NCI-H524 (cell line): ENCODE measurements at regions not wholly inside any gene's neighbourhood (a gene's known extent, or its start where the extent isn't known, plus 50 kb on each side); places are given as distances from the start of the nearest gene placed in this dataset.
A peak's percentile ranks its signal among the peaks of the same experiment; 100 is the strongest.
"Not testable (repeated sequence)": the region's sequence is repeated elsewhere in the genome, so short reads cannot be mapped to it uniquely, and the experiment has no call there.

Experiments used
- DNase-seq, 2 experiments: peaks; one replicate each; lab custom pipeline; 2025; lab: John Stamatoyannopoulos, UW

DNA sequence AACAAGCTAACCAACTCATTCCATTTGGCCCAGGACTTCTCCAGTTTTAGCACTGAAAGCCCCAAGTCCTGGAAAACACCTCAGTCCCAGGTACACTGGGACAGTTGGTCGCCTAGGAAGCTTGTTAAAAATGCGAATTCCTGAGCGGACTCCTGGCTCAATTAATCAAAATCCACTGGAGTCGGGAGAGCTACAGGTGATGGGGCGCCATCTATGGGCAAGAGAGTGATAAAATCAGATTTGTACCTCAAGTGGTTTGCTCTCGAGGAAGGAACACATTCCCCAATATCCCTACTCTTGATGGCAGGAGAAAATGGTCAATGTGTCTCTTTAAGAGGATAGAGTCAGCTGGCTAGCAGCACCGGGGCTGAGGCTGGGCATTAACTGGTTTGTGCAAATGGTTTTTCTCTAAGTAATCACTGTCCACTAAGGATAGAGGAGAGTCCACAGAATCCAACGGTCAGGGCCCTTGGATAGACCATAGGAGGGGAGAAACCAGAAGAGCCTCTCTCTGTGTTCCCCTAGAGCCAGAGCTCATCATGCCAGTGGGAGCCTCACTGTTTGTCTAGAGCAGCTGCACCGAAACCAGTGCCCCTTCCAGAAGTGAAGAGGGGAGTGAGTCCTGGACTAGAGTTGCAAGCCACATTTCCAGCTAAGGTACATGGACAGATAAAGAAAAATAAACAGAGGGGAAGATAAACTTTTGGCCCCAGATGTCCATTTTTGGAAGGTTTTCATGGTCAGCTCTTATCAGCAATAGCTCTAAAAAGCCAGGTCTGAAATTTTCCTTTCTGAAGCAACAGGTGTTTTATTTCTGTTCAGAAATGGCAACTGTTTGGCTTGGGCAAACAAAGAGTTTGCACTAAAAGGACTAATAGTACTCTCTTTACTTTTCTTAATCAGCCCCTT is 148.5 kb downstream of the TENT5C start:
- peak; percentile 64 to 70 for DNase-seq

DNA sequence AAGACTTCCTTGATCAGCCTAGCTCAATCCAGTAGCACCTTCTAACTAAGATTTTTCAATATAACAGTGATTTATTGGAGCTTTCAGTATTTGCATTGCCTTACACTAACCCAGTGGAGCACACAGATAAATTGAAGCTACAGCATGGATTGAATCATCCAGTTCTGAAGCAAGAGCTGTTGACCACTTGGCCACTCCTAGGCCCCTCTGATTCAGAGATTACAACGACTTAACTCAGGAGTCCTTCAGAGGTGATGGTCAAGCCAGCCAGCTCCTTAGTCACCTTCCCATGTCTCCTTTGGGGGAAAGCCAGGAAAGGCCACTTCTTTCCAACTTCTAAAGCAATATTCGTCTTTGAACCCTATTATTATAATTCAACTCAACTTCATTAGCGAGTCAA is 151.8 kb downstream of the TENT5C start:
- DNase-seq, result no peak

DNA sequence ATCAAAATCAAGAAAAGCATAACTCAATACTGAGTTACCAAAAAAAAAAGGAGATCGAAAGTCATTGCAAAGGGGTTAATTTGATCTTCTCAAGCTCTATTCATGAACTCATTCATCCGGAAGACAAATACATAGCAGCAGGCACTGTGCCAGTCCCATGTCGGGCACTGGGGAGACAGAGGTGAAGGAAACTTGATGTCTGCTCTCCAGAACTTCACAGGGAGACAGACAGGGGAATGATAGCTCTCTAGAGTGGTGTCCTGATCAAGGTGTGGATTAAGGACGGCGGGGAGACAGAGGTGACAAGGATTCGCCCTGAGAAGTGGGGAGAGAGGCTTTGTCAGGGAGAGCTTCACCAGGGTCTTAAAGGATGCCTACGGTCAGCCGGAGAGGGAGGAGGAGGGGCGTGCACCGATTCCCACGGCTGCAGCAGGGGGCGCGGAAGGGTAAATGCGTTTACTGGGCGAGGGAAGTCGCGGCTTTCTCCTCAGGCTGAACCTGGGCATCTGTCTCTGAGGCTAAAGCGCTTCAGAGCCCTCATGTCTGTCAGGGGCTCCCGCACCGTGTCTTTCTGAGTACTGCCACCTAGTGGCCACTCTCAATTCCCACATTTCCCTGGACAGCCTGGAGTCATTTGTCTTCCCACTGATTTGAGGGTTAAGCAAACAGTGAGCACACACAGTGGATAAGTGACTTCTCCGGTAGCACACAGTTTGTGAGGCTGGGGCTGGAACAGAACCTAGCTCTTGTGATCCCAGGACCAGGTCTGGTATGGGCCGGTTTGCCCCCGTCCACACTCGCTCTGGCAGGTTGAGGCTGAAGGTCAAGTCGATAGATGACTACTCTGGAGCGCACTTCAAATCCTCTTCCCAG is 152.8 kb downstream of the TENT5C start:
- DNase-seq, result peak; percentile 93

DNA sequence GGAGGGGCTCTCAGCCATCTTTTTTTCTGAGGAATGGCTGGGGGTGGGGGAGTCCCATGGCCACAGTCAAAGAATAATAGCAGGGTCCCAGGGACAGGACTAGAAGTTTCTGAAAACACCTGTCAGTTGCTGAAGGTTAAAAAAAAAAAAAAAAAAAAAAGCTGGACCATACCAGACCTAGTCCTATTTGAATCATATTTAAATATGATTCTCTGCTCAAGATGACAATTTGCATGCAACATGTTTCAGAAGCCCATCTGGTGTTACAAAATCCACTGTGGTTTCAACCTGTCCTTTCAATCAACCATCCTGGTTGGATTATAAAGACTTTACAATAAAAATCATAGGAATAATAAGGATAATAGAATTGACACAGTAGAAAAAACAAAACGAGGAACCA is 153.7 kb downstream of the TENT5C start:
- DNase-seq, result peak in 1 of 2 experiments; percentile 1

DNA sequence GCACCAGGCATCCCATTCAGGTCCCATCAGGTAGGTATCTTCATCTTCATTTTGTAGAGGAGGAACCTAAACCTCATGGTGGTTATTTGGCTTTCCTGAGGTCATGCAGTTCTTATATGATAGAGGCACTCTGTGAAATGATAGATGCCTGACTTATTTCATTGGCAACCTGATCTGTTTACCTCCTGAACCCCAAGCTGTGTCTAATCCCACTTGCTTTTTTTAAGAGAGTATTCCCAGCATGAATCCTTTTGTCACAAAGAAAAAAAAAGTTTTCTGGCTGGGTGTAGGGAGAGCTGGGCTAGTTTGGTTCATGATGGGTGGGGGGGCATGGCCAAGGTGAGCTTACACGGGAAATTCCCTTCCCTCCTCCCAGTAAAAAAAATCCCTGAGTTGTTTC is 154.2 kb downstream of the TENT5C start:
- peak in 1 of 2 experiments; percentile 25 for DNase-seq

DNA sequence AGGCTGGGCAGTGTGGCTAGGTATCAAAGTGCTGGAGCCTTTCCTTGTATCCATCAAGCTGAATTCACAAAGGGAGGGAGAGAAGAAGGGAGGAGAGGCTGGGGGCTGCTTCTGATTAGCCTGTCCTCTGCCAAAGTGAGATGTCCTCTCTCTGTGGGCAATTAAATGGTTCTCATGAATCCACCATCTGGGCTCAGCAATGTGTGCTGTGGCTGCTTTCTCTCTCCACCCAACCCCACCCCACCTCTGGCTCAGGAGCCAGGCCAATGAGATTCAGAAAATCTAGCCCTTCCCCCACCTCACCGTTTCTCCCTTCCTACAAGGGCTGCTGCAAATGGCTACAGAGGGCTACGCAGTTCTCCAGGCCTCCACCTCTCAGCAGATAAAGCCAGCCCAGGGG is 154.6 kb downstream of the TENT5C start:
- DNase-seq, result peak; percentile 35 to 42

DNA sequence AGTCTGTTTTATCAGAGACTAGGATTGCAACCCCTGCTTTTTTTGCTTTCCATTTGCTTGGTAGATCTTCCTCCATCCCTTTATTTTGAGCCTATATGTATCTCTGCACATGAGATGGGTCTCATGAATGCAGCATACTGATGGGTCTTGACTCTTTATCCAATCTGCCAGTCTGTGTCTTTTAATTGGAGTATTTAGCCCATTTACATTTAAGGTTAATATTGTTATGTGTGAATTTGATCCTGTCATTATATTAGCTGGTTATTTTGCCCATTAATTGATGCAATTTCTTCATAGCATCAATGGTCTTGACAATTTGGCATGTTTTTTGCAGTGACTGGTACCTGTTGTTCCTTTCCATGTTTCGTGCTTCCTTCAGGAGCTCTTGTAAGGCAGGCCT is 161.7 kb downstream of the GDAP2 start:
- not testable (repeated sequence) for DNase-seq

DNA sequence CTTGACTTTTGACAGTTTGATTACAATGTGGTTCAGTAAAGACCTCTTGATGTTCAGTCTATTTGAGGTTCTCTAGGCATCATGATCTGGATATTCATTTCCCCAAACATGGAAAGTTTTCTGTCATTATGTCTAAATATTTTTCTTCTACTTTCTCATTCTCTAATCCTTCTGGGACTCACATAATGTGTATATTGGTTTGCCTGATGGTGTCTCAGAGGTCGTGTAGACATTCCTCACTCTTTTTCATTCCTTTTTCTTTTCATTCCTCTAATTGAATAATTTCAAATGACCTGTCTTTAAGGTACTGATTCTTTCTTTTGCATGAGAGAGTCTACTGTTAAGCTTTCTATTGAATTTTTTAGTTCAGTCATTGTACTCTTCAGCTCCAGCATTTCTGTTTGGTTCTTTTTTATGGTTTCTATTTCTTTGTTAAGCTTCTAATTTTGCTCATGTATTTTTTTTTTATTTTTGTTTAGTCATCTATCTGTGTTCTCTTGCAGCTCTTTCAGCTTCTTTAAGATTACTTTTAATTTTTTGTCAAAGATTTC is 158.4 kb downstream of the GDAP2 start:
- DNase-seq, result no peak

DNA sequence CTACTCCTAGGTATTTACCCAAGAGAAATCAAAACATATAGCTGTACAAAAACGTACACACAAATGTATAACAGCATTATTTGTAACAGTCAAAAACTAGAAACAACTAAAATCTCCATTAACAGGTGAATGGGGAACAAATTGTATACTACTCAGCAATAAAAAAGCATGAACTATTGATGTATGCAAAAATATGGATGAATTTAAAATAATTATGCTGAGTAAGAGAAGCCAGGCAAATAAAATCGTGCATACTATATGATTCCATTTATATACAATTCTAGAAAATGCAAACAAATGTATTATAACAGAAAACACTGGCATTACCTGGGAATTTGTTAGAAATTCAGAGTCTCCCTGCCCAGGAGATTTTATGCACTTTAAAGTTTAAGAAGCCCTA is 150.1 kb downstream of the GDAP2 start:
- DNase-seq, result no peak

DNA sequence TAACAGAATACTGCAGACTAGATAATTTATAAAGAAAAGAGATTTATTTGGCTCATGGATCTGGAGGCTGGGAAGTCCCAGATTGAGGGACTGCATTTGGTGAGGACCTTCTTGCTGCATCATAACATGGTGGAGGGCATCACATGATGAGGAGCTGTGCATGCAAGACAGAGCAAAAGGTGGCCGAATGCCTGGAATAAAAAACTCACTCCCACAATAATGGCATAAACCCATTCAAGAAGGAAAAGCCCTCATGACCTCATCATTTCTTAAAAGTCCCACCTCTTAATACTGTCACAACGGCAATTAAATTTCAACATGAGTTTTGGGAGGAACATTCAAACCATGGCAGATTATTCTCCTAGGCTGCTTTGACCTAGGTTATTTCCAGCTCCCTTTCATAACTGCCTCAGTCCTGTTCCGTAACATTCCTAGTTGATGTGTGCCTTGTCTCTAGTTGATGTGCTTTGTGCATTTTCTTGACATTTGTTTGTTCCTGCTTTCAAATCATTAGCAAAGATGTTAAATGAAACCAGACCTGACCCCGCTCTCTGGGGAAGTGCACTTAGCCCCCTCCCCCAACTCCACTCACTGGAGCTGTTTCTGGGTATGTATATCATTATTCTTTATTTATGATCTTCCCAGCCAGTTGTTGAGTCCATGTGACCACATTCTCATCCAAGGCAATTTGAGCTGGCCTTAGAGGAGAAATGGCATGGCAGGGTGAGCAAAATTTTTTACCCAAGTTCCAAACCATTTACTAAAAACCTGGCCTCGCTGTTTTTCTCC is 148.5 kb downstream of the GDAP2 start:
- peak; percentile 67 to 88 for DNase-seq

DNA sequence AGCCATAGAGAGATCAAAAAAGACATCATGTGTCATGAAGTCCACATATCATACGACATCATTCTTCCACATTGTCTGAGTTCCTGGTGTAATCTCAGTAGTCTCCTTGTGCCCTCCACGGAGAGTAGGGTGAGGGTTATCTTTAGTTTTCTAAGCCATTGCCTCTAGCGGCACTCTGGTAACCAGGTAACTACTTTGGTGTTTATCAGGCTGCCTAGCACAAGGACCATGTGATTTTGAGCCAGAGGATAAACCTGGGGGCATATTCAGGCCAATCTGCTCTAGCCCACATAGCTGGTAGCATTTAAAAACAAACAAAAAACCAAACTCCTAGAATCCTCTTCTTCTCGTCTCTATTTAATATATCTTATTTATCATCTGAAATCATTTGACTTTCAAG is 147.4 kb downstream of the GDAP2 start:
- DNase-seq, result peak; percentile 15 to 17

DNA sequence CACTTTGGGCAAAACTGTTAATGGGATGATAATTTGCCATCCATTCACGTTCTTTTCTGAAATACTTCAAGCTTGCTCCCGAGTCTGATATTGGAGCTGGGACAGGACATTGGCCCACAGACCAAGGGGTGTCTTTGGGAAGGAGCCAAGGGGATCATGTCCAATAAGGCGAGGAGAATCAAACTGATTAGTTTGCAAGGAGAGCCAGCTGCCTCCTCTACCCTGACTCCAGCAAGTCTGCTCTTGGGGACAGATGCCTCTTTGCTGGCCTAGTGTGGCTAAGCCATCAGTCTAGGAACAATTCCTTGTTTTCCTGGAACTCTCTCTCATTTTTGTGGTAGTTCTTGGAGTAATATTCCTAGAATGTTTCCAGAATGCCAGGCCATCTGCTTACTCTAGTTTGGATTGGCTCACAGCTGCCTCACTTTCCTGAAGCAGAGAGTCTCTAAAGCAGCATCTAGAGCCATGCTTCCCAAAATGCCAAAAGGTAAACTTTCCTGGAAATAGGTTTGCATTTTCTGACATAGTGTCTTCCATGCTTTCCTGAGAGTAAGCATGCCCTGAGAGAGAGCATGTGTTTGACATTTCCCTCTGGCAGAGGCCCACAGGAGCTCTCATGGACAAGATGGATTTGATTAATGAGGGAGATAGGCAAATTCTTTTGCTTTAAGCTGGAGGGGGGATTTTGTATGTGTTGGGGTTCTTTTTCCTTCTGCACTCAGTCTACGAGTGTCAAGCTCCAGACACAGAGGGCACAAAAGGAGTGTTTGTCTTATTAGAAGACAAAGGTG is 145.6 kb downstream of the GDAP2 start:
- DNase-seq, result peak; percentile 58 to 78

DNA sequence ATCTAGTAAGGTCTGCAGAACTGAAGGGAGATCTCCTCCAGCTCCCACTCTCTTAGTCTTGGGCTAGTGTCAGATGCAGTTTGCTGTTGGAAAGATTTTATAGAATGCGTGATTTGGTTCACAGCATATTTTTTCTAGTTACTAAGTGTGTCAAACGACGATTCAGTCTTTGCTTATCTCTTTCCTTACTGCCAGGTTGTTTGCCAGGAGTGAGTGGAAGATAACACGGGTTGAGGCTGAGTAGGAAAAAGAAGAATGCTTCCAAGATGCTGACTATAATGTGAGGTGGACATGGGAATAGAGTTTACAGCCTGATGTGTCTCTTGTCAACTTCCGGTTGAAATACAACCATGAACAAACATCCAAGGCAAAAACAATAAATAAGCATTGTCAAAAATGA is 141.4 kb downstream of the GDAP2 start:
- no peak for DNase-seq

DNA sequence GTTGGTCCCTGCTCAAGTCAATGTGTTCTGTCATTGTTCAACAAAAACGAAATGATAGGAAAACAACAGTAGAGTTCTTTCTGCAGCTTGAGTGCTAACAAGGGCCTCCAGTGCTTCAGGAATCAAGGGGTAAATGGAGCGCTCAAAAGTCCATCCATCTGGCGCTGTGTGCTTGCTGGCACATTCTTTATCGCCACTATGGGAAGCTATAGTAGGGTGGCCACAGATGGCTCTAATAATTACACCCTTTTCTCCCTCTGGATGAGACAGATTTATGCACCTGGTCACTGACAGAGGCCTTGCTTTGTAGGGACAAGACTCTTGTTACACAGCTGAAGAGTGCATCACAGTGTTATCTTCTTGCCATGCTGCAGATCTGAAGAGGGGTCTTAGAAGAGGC is 136.0 kb downstream of the GDAP2 start:
- DNase-seq, result peak; percentile 85 to 97

DNA sequence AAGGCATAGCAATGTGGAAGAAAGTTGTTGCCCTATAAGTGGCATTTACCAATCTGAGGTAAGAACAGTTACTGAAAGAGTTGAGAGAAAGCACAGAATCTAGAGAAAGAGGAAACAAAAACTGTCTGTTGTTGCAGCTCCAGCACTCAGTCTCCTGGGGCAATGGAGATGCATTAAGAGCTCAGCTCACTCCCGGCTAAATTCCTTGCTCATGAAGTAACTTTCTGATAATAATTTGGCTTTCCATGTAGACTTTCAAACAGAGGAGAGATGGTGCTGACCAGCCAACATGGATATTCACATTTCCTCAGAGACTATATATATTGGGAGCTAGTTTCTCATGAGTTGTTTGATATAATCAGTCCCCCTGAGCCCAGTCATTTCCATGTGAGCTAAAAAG is 135.3 kb downstream of the GDAP2 start:
- DNase-seq, result peak in 1 of 2 experiments; percentile 22

DNA sequence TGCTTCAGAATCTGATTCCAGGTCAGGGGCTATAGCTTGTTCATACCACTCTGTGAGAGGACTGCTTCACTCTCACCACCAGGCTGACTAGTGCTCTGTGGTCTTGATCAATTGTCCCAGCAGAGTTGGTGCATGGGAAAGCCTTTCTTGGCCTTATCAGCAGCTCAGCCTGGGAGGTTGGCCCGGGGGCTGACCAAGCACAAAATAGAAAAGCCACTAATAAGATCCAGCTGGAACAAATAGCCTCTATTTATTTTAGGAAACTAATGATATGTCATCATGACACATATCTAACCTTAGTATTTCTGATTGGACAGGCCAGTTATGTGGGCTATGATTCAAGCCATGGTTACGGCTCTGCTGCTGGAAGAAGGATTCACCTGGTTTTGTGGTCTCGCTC is 134.2 kb downstream of the GDAP2 start:
- no peak for DNase-seq

DNA sequence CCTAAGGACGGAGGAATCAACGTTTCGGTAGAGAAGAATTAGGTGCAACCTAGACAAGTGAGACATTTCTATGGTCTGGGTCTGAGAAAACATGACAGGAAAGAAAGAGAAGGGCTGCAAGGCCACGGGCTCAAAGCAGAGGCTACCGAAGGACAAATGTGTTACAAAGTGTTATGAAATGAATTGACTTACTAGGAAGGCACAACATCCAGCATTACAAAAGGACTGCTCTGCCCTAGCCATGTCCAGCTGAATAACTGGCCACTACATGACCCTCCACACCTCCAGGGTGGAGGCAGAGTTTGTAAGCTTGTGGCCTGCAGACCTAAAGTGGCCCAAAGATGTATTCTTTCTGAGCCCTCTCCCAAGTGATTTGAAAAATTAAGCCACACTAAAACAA is 133.6 kb downstream of the GDAP2 start:
- DNase-seq, result no peak

DNA sequence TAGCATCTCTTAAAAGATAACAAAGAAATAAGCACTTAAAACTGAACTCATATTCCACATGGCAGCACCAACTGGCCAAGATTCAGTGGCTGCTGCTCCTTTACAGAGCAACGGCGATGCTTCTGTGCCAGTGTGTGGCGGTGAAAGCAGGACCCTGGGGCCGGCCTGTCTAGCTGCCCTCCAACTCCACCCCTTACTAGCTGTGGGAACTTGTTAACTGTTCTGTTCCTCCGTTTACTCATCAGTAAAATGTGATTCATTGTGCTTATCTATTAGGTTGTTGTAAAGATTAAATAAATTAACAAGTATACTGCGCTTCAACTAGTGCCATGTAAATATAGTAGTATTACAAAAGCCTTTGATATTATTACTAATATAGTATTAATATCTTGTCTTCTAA is 133.2 kb downstream of the GDAP2 start:
- DNase-seq, result no peak

DNA sequence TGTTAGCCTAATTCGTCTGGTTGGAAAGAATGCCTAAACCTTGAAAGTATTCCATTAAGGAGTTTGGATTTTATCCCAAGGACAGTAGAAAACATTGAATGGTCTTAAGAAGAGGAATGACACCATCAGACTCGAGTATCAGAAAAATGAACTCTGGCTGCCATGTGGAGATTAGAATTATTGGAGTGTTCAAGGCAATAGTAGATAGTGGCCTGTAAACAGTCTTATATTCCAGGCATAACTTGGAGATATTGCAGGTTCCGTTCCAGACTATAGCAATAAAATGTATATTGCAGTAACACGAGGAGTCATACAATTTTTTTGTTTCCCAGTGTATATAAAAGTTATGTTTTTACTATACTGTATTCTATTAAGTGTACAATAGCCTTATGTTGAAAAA is 130.9 kb downstream of the GDAP2 start:
- no peak for DNase-seq

DNA sequence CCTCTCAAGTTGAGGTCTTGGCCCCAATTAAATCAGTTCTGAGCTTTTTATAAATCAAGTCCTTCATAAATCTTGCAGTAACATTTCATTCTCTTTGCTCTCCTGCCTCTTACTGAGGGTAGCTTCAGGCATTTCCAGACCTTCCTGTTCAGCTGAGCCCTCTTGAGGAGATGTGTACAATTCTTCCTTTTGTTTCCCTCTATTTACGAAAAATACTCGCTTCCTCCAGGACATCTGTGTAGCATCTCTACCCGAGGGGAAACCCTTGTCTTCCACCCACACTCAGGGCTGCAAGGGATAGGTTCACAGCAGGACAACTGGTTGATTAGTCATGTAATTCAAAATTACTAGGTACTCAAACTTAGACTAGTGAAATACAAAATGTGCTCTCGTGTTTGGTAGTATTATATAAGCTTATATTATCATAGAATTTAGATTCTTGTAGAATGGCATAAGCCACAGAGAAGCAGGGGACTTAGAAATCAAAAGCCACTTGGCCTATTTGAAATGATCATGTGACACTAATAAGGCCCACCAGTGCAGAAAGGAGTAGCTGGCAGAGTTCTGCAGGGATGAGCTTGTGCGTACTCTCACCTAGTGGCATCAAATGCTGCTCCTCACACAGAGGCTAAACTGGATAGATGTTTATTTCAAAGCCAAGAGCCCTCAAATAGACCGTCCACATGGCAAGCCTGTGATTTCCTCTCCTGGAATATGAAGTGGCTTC is 126.7 kb downstream of the GDAP2 start:
- DNase-seq, result no peak
